ENCODE measurements at regions not wholly inside any gene's neighbourhood (a gene's known extent, or its start where the extent isn't known, plus 50 kb on each side); places are given as distances from the start of the nearest gene placed in this dataset.

GRCh38 chr20:60352017-60352416 is 393.8 kb downstream of the CDH26 start:
- H3K27ac ChIP-seq (ENCODE audit: low read depth, low read length): no peak overlapping the region
- no peak overlapping the region for H3K4me3 ChIP-seq (ENCODE audit: low read depth, low read length)
- peaks cover 7% of the 10 kb centered on the region for H3K9me3 ChIP-seq (ENCODE audit: control insufficient read depth, insufficient read depth, low read length)
- no peak for DNase-seq (ENCODE audit: low read depth, low spot score)
- ChIA-PET CTCF (no interaction called here), POLR2A (no interaction called here)
- TF ChIP-seq CTCF (IDR thresholded peaks at IDR 0.05; ENCODE audit: low read depth, low read length): no peak
- H3K27me3 ChIP-seq (ENCODE audit: control insufficient read depth, insufficient read depth, low read length): no peaks in the 10 kb centered on the region

- peaks cover 7% of the 10 kb centered on the region for H3K9me3 ChIP-seq (ENCODE audit: control insufficient read depth, insufficient read depth, low read length)
Measured at GRCh38 chr20:60352596-60352995, 394.4 kb downstream of the CDH26 start.

GRCh38 chr20:60354024-60354580 is 395.9 kb downstream of the CDH26 start:
- POLR2A ChIA-PET: no interaction called here
- Histone ChIP-seq H3K27me3 (ENCODE audit: control insufficient read depth, insufficient read depth, low read length) (no peaks in the 10 kb centered on the region), H3K9me3 (ENCODE audit: control insufficient read depth, insufficient read depth, low read length) (peaks cover 5% of the 10 kb centered on the region), H3K4me3 (ENCODE audit: low read depth, low read length) (no peak overlapping the region), H3K27ac (ENCODE audit: low read depth, low read length) (no peak overlapping the region)
- CTCF ChIA-PET: no interaction called here
- no peak for TF ChIP-seq CTCF (IDR thresholded peaks at IDR 0.05; ENCODE audit: low read depth, low read length)
- no peak for DNase-seq (ENCODE audit: low read depth, low spot score)

More at GRCh38 chr20:60352596-60352995, 394.4 kb downstream of the CDH26 start:
- ChIA-PET POLR2A (no interaction called here), CTCF (no interaction called here)
- no peak overlapping the region for H3K27ac ChIP-seq (ENCODE audit: low read depth, low read length)
- TF ChIP-seq CTCF (IDR thresholded peaks at IDR 0.05; ENCODE audit: low read depth, low read length): no peak
- no peak for DNase-seq (ENCODE audit: low read depth, low spot score)
- no peak overlapping the region for H3K4me3 ChIP-seq (ENCODE audit: low read depth, low read length)
- H3K27me3 ChIP-seq (ENCODE audit: control insufficient read depth, insufficient read depth, low read length): no peaks in the 10 kb centered on the region

- DNase-seq (ENCODE audit: low read depth, low spot score): no peak
- TF ChIP-seq CTCF (IDR thresholded peaks at IDR 0.05; ENCODE audit: low read depth, low read length): no peak
- ChIA-PET CTCF (no interaction called here), POLR2A (no interaction called here)
- Histone ChIP-seq H3K9me3 (ENCODE audit: control insufficient read depth, insufficient read depth, low read length) (no peaks in the 10 kb centered on the region), H3K27ac (ENCODE audit: low read depth, low read length) (no peak overlapping the region), H3K27me3 (ENCODE audit: control insufficient read depth, insufficient read depth, low read length) (no peaks in the 10 kb centered on the region), H3K4me3 (ENCODE audit: low read depth, low read length) (no peak overlapping the region)
Measured at GRCh38 chr20:60358101-60358500, 399.9 kb downstream of the CDH26 start.

GRCh38 chr20:60359010-60359409 is 400.8 kb downstream of the CDH26 start:
- ChIA-PET CTCF (no interaction called here), POLR2A (no interaction called here)
- no peak for DNase-seq (ENCODE audit: low read depth, low spot score)
- Histone ChIP-seq H3K4me3 (ENCODE audit: low read depth, low read length) (no peak overlapping the region), H3K27ac (ENCODE audit: low read depth, low read length) (no peak overlapping the region), H3K27me3 (ENCODE audit: control insufficient read depth, insufficient read depth, low read length) (no peaks in the 10 kb centered on the region), H3K9me3 (ENCODE audit: control insufficient read depth, insufficient read depth, low read length) (no peaks in the 10 kb centered on the region)
- no peak for TF ChIP-seq CTCF (IDR thresholded peaks at IDR 0.05; ENCODE audit: low read depth, low read length)

Data from AG04450 (cell line).